Islet precursor cell (in vitro differentiated cells): ENCODE measurements at regions not wholly inside any gene's neighbourhood (a gene's known extent, or its start where the extent isn't known, plus 50 kb on each side); places are given as distances from the start of the nearest gene placed in this dataset.

ENCODE experiments used
- DNase-seq: peaks from one replicate; pipeline ENCODE4 v3.0.0-alpha.2; 2018

DNA sequence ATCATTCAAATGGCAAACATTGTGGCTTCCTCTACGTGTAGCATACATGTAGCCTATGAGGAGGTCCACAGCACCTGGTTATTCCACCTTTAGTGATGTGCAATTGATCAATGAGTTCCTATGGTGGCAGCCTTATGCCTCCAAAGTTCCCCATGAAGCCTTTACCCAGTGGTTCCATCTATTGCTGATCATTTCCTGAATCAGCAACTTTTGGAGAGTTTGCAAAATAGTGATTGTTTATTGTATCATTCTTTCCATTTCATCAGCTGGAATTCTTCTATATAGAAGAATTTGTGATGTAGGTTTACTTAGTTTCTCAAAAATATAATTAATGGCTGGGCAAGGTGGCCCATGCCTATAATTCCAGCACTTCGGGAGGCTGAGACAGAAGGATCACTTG, 380.2 kb upstream of the MKI67 start:
- no peak for DNase-seq

DNA sequence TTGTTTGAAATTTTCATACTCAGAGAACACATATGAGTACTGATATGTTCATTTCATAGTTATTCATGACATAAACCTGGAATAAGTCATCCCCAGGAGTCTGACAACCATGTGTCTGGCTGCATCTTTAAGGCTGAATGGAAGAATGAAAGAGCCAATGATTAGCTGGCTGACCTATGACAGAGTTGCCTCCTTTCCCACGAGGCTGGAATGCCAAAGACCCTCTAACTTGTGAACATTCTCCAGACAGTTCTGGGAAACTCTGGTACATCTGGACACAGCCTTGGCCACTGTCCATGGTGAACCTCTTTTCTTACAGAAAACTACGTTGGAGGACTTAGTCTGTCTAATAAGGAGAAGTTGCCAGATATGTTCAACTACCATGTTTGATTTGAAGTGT, 380.8 kb upstream of the MKI67 start:
- no peak for DNase-seq

DNA sequence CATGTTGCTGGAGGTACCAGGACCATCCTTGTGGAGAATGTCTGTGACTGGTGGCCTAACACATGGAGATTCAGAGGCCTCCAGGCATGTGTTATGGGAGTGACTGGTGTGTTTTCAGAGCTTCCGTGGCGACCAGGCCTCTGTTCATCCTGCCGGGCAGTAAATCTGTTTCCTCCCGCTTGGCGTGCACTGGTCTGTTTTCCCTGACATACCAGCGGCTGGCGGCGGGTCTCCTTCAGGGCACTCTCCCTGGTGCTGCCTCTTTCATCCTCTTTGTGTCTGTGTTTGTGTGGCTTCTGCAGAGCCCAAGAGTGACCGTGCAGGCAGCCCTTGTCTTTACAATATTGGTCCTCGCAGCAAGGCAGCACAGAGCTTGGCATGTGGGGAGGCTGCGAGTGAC, 385.1 kb upstream of the MKI67 start:
- peak; percentile 72 for DNase-seq

DNA sequence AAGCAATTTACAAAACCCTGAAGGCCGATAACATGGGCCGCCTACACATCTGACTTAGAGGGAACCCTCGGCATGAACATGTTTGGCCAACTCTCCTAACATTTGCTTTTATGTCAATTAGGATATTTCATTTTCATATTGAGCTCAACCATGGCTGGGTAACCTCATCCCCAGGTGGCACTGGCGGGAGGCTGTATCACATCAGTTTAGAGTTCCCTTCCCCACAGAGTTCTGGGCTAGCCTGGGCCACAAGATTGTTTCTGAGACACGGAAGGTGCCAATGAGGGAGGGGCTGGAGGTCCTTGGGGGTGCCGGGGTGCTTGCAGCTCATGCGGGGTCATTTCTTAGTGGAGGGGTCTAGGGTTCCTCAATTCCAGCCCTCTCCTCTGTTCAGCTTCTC, 386.5 kb upstream of the MKI67 start:
- DNase-seq, result no peak

DNA sequence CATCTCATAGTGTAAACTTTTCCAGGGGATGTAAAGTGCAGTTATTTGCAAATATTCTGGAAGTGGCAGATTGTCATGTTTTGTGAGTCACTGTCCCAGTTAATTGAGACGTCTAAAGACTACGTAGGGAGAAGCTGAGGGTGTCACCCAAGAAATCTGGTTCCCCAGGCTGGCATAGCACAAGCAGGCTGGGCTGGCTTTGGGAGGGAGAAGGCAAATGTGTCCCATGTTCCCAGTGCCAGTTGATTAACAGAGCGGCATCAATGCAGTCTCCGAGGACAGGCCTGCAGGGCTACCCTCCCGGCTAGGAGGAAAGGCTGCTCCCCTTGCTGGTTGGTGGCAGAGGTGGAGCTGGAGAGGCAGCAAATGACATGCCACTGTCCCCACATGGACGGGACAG, 388.3 kb upstream of the MKI67 start:
- DNase-seq, result no peak

DNA sequence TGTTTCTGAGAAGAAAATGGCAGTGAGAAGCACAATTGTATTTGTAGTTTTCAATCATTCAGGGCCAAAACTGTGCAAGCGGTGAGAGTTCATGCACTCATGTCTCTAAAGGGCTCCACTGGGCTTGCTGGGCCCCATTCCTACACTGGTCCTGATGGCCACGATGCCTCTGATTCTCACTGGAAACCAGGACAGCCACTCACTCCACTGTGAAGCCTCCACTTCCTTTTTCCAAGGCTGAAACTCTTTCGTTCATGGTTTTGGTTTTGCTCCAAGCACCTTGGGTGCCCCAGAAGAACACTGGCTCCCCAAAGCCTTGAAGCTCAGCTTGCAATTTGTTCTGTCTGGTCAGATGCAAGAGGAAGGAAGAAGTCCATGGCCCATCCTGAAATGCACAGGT, 390.0 kb upstream of the MKI67 start:
- DNase-seq, result no peak

DNA sequence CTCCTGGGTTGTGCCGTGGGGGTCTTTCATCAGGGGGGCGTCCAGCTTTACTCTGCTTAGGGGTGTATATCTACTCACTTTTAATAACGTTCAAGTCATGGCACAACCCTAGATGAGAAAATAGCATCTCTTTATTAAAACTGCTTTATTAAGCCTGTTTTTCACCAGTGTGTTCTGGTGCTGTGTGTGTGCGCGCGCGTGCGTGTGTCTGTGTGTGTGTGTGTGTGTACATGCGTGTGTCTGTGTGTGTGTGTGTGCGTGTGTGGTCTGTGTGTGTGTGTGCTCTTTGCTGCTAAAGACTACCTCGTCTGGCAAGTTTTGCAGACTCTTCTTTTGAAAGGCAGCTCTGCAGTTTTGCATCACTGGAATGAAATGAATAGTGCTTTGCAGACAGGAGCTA, 390.9 kb upstream of the MKI67 start:
- DNase-seq, result no peak

DNA sequence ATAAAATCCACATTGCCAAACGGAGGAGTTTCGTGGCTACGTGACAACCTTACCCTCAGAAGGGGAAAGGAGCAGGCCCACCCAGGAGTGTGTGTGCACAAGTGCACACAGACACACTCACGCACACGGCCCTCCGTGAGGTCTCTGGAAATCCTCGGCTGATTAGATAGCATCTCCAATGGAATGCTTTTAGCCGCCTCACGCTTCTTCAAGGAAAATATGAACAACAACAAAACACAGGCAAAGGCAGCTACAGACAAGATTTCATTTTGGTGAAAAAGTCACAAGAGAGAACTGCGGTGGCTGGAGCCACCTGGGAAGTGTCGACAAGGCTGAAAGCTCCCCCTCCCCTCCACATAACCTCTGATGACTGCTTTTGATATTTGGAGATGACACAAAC, 391.8 kb upstream of the MKI67 start:
- DNase-seq, result peak; percentile 69

DNA sequence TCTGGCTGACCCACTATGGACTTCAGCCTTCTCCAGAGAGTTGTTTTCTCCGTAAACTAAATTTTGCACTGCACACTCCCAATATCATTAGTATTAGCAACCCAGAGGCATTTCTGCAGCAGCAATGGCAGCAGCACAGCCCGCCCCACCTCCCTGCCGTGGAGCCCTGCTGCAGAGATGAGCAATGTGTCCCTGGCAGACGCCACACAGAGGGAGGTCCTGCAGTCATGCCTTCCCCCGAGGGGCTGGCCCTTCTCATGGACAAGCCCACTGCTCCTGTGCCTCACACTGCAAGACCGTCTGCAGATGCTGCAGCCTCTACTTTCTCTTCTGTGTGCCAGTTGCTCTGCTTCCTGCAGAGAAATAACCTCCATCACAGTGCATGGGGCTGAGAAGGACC, 393.4 kb upstream of the MKI67 start:
- DNase-seq, result no peak

DNA sequence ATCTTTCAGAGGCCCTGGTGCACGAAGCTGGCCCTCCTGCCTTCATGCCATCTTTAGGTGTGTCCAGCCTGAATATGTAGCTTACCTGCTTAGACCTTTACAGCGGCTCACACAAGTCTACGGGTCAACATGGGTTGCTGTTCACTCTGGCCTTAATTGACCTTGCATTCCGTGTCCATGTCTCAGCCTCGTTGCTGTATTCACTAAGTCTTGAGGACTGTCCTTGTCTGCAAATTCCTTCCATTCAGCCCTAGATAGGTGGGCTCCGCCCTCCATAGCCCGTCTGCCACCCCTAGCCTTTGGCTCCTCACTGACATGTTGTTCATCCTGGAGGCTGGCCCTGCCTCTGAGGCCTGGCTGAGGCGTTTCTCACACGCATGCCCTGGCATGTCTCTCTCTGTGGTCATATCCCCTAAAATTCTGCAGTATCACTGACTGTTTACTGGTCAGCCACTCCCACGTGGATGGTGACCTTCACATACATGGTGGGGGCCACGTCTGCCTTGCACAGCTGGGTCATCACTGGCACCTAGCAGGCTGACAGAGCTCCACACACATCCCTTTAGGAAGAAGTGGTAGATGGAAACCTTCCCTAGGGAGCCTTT, 394.1 kb upstream of the MKI67 start:
- no peak for DNase-seq

DNA sequence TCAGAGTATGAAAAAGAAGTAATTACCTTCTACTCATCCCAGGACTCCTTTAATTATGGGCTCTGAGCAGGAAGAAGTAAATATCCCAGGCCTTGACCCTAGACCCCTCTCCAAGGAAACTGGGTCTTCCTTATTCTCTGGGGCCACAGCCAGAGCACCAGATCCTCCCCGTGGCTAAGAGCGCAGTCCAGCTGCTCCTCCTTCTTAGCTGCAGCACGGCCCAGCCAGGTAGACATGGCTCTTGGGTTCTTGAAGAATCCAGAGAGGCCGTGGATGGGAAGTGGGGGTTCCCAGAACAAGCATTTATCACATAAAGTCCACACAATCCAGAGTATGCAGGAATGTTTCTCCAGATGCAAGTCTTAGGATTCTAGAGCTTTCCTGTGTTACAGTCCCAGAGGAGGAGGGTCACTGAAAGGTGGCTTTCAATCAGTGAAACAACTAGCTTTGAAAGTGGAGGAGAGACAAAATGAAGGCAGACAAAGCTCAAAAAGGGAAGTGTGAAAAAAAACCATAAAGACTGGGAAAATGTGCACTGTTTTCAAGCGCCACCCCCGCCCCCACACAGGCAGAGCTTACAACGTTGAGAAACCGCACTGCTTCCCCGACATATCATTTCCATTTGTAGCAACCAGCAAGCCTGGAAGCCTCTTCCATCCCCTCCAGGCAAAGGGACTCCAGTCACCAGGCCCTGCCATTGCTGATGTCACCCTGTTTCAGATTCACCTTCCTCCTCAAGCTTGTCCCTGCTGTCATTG, 396.5 kb upstream of the MKI67 start:
- DNase-seq, result no peak

DNA sequence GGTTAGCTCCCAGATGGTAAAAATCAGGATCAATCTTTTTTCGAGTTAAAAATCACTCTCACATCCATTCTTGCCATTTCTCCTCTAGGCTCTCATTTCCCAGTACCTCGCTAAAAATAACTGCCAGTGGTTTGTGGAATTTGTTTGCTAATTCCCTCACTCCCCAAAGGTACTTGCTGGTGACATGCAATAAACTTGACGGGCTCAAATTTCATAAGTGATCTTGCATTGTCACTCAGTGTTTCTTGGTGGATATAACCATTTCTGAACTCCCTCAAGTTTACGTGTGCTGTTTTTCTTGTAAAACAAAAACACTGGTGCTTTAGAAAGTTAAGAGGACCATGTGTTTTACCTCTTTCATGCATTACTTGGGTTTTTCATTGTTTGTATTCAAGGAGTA, 399.2 kb upstream of the MKI67 start:
- no peak for DNase-seq

DNA sequence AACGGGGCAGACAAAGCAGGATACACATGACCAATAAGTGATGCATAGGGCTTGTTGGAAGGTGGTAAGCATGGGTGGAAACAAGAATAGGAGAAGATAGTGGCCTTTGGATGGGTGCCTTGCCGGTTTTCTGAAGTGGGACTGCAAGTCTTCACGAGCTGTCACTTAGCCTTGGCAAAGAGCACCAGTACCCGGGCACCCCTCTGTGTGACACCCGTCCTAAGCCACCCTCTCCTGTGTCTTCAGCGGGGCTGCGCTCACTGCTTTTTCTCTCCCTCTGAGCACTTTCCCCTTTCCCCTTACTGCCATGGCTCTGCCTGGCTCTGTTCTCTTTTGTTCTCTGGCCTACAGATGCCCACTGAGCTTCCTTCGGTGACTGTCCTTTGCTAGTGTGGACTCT, 399.7 kb upstream of the MKI67 start:
- DNase-seq, result no peak

DNA sequence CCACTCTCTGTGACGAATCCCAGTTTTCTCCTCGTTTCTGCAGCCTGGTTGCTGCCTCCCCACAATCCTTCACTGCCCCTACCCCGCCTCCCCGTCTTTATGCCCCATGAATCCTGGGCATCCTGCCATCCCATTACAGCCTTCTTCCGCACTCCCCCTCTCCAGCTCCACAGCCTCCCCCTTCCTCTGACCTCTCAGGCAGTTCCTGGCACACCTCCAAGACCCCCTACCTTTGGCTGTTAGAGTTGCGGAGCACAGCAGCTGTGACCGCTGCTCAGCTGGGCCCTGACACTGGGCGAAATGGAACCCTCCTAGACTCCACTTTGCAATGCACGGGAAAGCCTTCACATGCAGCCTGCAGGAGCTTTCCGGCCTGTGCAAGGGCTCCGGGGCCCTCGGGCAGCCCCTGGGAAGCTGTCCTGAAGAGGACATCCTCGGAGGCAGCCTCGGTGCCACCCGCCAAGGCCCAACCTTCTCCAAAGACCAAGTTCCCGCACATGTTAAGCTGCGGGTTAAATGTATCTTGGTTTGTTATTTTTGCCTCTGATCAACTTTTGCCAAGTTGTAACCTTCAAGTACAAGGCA, 400.7 kb upstream of the MKI67 start:
- DNase-seq, result no peak

DNA sequence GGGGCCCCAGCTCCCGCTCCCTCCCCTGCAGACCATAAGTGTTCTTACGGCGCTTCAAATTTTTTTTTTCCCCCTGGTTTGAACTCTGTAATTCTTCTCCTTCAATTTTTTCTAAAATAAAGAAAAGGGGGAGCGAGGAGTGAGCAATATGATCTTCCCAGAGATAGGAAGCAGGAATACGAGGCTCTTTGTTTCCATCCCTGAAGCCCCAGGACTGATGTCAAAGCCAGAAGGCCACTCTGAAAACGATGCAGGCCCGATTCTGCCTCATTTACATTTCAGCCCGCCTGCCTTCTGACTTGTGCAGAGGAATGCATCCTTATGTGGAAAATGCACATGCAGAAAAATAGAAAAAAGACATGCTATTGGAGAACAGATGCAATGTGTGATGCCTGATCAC, 401.5 kb upstream of the MKI67 start:
- DNase-seq, result no peak

DNA sequence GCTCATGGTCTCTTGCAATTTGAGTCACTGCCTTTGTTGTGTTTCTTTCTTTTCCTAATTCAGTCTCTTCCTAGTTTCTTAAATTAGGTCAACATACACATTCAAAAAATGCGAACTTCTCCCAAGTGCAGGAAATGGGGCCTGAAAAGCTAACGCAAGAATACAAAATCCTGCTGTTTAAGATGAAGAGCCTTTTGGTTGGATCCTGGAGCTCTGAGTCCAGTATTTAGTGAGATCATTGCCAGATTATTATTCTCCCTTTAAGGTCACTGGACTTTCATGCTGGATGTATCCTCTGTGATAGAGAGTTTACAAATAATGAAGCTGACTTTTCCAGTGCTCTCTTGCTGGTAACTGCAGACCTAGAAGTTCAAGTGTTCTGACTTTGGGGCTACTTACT, 401.9 kb upstream of the MKI67 start:
- DNase-seq, result no peak

DNA sequence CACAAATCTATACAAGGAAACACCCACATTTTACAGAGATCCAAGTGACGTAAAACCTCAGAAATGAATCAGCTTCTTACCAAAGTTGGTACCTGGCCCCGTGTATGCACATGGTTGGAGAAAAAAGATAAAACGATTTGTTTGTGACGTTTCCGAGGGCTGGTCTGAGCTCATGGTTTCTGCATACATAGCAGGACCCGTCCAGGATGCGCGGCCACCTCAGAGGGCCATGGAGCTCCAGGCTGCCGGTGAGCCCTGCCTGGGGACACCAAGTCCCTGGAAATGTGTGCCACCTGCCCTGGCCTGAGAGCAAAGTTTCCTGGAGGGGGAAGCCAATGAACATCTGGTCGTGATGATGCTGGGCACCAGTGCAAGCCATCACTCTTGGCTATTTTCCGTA, 402.6 kb upstream of the MKI67 start:
- no peak for DNase-seq

DNA sequence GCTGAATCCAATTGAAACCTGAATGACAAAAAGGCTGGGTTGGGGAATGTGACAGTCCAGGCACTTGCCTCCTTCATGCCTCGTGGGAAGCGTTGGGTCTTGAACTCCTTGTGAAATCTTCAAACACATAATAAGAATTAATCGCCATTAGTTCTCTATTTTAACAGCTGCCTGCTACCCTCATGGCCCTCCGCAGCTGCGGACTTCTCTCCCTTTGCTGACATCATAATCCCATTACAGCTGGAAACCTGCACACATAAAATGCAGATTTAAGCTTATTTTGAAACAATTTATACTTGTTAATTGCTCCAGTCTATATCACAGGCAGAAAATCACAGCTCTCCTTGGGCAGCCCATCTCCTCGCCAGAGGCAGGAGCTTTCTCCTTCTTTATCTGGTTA, 403.0 kb upstream of the MKI67 start:
- no peak for DNase-seq

DNA sequence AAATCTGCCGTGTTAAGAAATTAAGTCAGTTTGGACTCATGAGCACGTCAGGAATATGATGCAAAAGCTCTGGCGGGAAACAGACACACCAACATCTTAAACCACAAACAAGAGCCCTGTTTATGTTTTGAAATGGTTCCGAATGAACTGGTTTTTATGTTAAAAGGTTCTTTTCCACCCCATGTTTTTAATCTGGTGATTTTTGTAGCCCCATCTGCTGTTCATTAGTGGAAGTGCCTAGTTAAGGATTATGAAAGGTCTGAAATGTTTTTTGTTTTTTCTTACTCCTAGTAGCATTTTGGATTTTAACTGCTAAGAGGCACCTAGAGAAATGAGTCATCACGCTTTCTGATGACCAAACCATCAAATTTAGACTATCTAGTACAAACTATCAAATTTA, 404.1 kb upstream of the MKI67 start:
- DNase-seq, result no peak

DNA sequence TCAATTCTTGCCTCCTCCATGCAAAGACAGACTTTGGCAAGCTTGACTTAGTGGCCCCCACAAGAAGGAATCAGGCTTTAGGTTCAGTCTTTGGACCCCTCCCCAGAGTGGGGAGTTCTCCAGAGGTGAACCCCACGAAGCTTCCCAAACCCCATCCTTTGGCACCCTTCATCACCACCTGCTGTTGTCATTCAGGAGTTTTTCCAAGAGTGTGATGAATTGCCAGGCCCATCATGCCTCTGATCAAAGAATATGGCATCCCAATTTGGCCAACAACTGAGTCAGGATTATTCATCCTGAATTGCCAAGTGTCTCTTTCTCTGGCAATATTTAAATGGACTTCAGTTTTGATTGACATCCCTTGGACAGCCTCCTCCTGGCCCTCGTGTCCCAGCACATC, 404.7 kb upstream of the MKI67 start:
- no peak for DNase-seq

DNA sequence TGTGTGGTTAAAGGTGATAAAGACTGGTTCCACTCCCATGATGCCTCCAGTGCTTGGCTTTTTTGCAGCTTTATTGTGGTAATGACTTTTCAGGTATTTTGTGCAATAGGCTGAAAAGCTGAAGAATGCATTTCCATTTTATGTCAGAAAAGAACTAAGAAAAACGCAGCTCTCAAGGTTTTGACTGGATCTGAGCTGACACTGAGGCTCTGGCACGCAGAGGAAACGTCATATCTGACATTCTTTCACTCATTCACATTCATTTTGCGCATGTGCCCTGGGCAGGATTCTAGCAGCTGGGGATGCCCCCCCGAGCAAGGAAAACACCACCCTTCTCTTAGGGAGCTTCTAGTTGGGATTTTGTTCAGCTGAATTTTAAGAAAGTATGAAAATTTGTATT, 408.5 kb upstream of the MKI67 start:
- no peak for DNase-seq

DNA sequence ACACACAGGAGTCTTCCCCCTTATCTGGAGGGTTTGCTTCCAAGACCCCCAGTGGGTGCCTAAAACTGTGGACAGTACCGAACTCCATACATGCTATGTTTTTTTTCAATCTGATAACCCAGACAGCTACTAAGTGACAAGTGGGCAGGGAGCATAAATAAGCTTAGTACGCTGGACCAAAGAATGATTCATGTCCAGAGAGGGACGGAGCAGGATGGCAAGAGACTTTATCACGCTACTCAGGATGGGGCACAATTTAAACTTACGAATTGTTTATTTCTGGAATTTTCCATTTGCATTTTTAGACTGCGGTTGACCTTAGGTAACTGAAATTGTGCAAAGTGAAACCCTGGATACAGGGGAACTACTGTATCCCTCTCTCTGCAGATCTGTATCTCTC, 410.0 kb upstream of the MKI67 start:
- no peak for DNase-seq

DNA sequence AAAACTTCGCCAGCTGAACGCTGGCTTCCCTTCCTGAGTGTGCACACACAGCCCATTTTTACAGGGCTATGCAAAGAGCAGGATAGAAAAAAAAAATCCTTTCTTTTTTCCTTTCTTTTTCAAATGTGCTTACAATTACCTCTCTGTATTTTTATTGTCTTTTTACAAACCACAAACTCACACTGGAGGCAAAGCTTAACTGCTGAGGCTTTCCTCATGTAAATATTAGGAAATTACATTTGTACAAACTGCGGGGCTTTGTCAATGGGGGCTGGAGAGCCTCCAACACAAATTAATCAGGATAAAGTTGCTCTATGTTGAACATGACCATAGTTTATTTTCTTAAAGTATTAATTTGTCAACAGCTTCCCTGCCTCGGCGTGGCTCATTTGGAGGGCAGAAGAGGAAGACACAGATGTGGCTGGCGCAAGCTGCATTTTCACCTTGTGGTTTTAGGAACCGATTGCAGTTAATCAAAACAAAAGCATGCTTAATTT, 411.7 kb upstream of the MKI67 start:
- DNase-seq, result no peak

DNA sequence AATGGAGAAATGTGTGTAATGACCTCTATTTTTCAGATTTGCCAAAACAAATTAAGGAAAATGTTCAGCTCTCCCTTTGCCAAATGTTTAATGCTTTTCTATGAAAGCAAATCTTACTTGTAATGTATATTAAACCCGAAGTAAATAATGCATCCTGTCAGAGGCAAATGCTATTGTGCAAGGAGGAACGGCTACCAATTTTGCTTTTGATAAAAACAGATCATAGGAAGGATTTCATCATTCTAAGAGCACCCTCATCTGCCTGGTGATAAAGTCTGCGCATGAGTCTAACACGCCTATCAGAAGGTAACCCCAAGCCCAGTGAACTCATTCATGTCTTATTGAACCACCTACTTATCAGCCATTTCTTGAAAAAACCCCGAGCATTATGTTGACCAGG, 412.4 kb upstream of the MKI67 start:
- no peak for DNase-seq
